Astrocyte of the spinal cord (primary cell): ENCODE measurements at regions not wholly inside any gene's neighbourhood (a gene's known extent, or its start where the extent isn't known, plus 50 kb on each side); places are given as distances from the start of the nearest gene placed in this dataset.

Experiments used
- DNase-seq: peaks from one replicate; pipeline ENCODE4 v3.0.0; 2011; ENCODE audit warnings: low read depth, low spot score
- H3K4me3 ChIP-seq: 2 replicates; pipeline ENCODE4 v1.5.1; 2011; ENCODE audit warnings: low read depth, mild to moderate bottlenecking, low read length, moderate library complexity
- in situ Hi-C: cut with HindIII; loops from 2 replicates; pipeline ENCODE4 v1.10.0; 2017; ENCODE audit warnings: low sequenced_read_pairs
- TF ChIP-seq, protein P1 (sequence below): IDR thresholded peaks from 2 replicates; pipeline ENCODE4 v1.5.1; 2012; ENCODE audit warnings: low read depth, mild to moderate bottlenecking, low read length, inconsistent platforms

DNA sequence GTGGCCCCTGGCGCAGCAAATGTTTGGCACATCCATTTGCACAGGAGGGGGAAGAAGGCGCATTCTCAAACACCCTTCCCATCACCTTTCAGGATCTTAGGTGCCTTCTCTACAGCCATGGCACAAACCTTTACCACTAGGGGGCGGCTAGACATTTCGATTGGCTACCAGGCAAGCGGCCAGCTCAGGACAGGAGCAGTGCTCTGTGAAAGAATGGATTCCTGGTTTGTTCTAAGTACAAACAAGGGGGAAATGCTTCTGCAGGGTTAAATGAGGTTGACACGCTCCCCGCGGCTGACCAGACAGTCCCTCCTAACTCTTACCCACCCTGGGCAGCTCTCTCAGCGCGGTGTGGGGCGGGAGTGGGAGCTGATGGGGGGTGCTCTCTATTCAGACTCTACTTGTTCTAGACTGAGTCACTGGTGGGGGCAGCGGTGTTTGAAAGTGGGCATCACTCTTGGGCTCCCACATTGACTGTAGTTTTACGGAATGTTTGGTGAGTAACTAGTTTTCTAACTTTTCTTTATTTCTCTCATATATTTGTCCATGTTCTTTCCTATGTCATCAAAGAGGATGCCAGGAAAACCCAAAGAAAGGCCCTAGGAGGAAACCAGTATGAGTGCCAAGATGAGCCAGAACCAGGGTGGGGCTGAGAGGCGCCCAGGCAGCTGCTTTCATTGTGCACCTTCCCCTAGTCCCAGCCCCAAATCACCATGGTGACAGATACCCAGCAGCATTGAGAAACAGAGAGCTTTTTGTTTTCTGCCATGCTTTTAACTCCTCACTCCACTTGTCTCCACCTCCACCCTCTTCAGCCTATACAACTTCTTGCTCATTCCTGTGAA, 61.4 kb upstream of the GPR158 start:
- no peak overlapping the region for H3K4me3 ChIP-seq
- TF ChIP-seq, protein P1, sequence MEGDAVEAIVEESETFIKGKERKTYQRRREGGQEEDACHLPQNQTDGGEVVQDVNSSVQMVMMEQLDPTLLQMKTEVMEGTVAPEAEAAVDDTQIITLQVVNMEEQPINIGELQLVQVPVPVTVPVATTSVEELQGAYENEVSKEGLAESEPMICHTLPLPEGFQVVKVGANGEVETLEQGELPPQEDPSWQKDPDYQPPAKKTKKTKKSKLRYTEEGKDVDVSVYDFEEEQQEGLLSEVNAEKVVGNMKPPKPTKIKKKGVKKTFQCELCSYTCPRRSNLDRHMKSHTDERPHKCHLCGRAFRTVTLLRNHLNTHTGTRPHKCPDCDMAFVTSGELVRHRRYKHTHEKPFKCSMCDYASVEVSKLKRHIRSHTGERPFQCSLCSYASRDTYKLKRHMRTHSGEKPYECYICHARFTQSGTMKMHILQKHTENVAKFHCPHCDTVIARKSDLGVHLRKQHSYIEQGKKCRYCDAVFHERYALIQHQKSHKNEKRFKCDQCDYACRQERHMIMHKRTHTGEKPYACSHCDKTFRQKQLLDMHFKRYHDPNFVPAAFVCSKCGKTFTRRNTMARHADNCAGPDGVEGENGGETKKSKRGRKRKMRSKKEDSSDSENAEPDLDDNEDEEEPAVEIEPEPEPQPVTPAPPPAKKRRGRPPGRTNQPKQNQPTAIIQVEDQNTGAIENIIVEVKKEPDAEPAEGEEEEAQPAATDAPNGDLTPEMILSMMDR: peak; percentile 93
- DNase-seq: peak; percentile 81
- in situ Hi-C loops: no loop called here

DNA sequence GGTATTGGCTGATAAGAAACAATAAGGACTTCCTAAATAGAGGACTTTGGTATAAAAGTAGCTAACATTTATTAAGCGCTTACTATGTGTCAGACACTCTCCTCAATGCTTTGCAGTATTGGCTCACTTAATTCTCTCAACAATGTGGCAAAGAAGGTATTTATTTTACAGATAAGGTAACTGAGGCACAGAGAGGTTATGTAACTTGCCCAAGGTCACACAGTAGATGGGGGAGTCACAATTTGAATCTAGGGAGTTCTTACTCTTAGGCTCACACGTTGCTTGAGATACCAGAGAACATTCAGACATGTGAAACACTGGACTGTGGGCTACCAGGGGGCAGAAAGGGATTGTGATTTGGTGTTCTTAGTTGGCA, 60.8 kb upstream of the GPR158 start:
- TF ChIP-seq, protein P1: no peak
- no peak for DNase-seq
- in situ Hi-C loops: no loop called here
- H3K4me3 ChIP-seq: no peak overlapping the region

DNA sequence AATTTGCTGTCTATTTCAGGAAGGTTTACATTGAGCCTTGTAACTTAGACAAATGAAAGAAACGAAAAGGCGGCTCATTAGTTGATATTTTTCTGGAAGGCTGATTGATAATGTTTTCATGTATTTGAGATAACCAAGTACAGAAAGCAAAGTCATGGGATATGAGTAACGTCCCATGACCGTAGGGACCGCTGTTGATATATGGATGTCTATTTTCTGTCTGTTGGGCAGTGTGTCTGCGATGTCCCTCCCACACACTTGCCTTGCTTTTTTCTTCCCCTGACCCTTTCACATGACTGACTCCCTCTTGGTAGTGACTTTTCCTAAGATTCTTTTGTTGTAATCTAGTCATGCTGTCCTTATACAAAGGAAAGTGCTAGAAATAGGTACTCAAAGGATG, 57.0 kb upstream of the GPR158 start:
- in situ Hi-C loops: no loop called here
- no peak overlapping the region for H3K4me3 ChIP-seq
- no peak for DNase-seq

GRCh38 chr10:25120188-25120587, 54.6 kb upstream of the GPR158 start:
- DNase-seq: no peak
- no peak overlapping the region for H3K4me3 ChIP-seq
- in situ Hi-C loops: no loop called here
- TF ChIP-seq, protein P1: no peak

More for the DNA sequence above, 57.0 kb upstream of the GPR158 start:
- TF ChIP-seq, protein P1: no peak
